Liver (tissue), 8 donors: ENCODE measurements at regions not wholly inside any gene's neighbourhood (a gene's known extent, or its start where the extent isn't known, plus 50 kb on each side); places are given as distances from the start of the nearest gene placed in this dataset.

Experiments used
- DNase-seq: peaks from one replicate; pipeline ENCODE4 v3.0.0-alpha.2; 2017; ENCODE audit warnings: low spot score
- H3K27ac ChIP-seq, 2 donors: one replicate each; pipeline ENCODE4 v1.7.0; 2013; ENCODE audit warnings: inconsistent platforms in 2 of 2, low read length in 2 of 2, control low read depth in 1 of 2, low read depth in 1 of 2, mild to moderate bottlenecking in 1 of 2
- H3K27me3 ChIP-seq, 4 donors: one replicate each; pipeline versions ENCODE4 v1.6.1 to v1.7.0; 2013; ENCODE audit warnings: low read length in 3 of 4, inconsistent platforms in 1 of 4, mild to moderate bottlenecking in 1 of 4, moderate library complexity in 1 of 4; ENCODE audit not compliant: control insufficient read depth in 4 of 4, insufficient read depth in 4 of 4
- H3K36me3 ChIP-seq, 4 donors: one replicate each; pipeline versions ENCODE4 v1.6.1 to v1.7.0; 2013; ENCODE audit warnings: low read length in 3 of 4, mild to moderate bottlenecking in 3 of 4, low read depth in 1 of 4, moderate library complexity in 1 of 4; ENCODE audit not compliant: control insufficient read depth in 4 of 4, insufficient read depth in 3 of 4
- H3K4me1 ChIP-seq, 4 donors: one replicate each; pipeline versions ENCODE4 v1.6.1 to v1.7.0; 2013; ENCODE audit warnings: low read length in 3 of 4, mild to moderate bottlenecking in 3 of 4, moderate library complexity in 1 of 4; ENCODE audit not compliant: control insufficient read depth in 4 of 4, insufficient read depth in 4 of 4
- H3K4me3 ChIP-seq, 3 donors: one replicate each; pipeline versions ENCODE4 v1.6.1 to v1.7.0; 2013; ENCODE audit warnings: low read length in 3 of 3, control low read depth in 1 of 3, low read depth in 1 of 3, mild to moderate bottlenecking in 1 of 3
- H3K9ac ChIP-seq, 2 donors: one replicate each; pipeline ENCODE4 v1.7.0; 2013; ENCODE audit warnings: low read length in 2 of 2, mild to moderate bottlenecking in 2 of 2, moderate library complexity in 2 of 2, control low read depth in 1 of 2, low read depth in 1 of 2
- H3K9me3 ChIP-seq, 4 donors: one replicate each; pipeline versions ENCODE4 v1.6.1 to v1.7.0; 2013; ENCODE audit warnings: low read length in 3 of 4; ENCODE audit not compliant: control insufficient read depth in 4 of 4
- EGR1 ChIP-seq, 2 donors: IDR thresholded peaks; 2 replicates each; pipeline ENCODE4 v1.6.1; 2016 to 2018; ENCODE audit warnings: antibody characterized with exemption in 2 of 2, low read depth in 2 of 2
- FOXA1 ChIP-seq: IDR thresholded peaks from 2 replicates; pipeline ENCODE4 v1.6.1; 2016; ENCODE audit warnings: antibody characterized with exemption
- FOXA2 ChIP-seq: IDR thresholded peaks from 2 replicates; pipeline ENCODE4 v1.6.1; 2016; ENCODE audit warnings: antibody characterized with exemption
- GABPA ChIP-seq, 2 donors: IDR thresholded peaks in 1 of 2; conservative IDR thresholded peaks in 1 of 2; 2 replicates each; pipeline ENCODE4 v1.6.1; 2016; ENCODE audit warnings: antibody characterized with exemption in 2 of 2, mild to moderate bottlenecking in 1 of 2, moderate library complexity in 1 of 2
- HNF4A ChIP-seq, 2 donors: conservative IDR thresholded peaks; 2 replicates each; pipeline ENCODE4 v1.6.1; 2016; ENCODE audit warnings: antibody characterized with exemption in 2 of 2, mild to moderate bottlenecking in 2 of 2
- HNF4G ChIP-seq: IDR thresholded peaks from 2 replicates; pipeline ENCODE4 v1.6.1; 2016; ENCODE audit warnings: antibody characterized with exemption
- JUND ChIP-seq, 2 donors: IDR thresholded peaks; 2 replicates each; pipeline ENCODE4 v1.6.1; 2016; ENCODE audit warnings: antibody characterized with exemption in 2 of 2
- NR2F2 ChIP-seq: IDR thresholded peaks from 2 replicates; pipeline ENCODE4 v1.6.1; 2016; ENCODE audit warnings: antibody characterized with exemption
- RAD21 ChIP-seq, 2 donors: IDR thresholded peaks; 2 replicates each; pipeline ENCODE4 v1.6.1; 2016; ENCODE audit warnings: antibody characterized with exemption in 2 of 2, mild to moderate bottlenecking in 2 of 2
- RXRA ChIP-seq, 2 donors: IDR thresholded peaks; 2 replicates each; pipeline ENCODE4 v1.6.1; 2017 to 2018; ENCODE audit warnings: antibody characterized with exemption in 2 of 2, mild to moderate bottlenecking in 1 of 2
- SP1 ChIP-seq: IDR thresholded peaks from 2 replicates; pipeline ENCODE4 v1.6.1; 2018; ENCODE audit warnings: antibody characterized with exemption, mild to moderate bottlenecking
- TAF1 ChIP-seq: conservative IDR thresholded peaks from 2 replicates; pipeline ENCODE4 v1.6.1; 2016; ENCODE audit warnings: antibody characterized with exemption, mild to moderate bottlenecking
- YY1 ChIP-seq: IDR thresholded peaks from 2 replicates; pipeline ENCODE4 v1.6.1; 2016; ENCODE audit warnings: antibody characterized with exemption, mild to moderate bottlenecking
- WGBS: extraction: QIAGEN DNeasy Blood & Tissue Kit; methylation state at CpG from one replicate; pipeline ENCODE4 v1.1.7; 2013; 5-methylcytosine and 5-hydroxymethylcytosine counted together
- TF ChIP-seq, protein P1 (sequence below): IDR thresholded peaks from 2 replicates; pipeline ENCODE4 v1.6.1; 2016; ENCODE audit warnings: antibody characterized with exemption
- TF ChIP-seq, protein P2 (sequence below): IDR thresholded peaks from 2 replicates; pipeline ENCODE4 v1.6.1; 2016; ENCODE audit warnings: antibody characterized with exemption
- TF ChIP-seq, protein P3 (sequence below): IDR thresholded peaks from 2 replicates; pipeline ENCODE4 v1.6.1; 2016; ENCODE audit warnings: antibody characterized with exemption
- TF ChIP-seq, protein P4 (sequence below): IDR thresholded peaks from 2 replicates; pipeline ENCODE4 v1.6.1; 2016; ENCODE audit warnings: antibody characterized with exemption, mild to moderate bottlenecking
- TF ChIP-seq, protein P5 (sequence below): fragments of 150-350 bp; IDR thresholded peaks from 2 replicates; pipeline ENCODE4 v1.5.1; 2017; ENCODE audit warnings: improper control_type of control experiment, low read depth, low read length; ENCODE audit not compliant: missing input control
- donor health status: healthy.
- donor health status: healthy.
- donor health status: healthy.
- donor health status: healthy.
- donor health status: healthy.

DNA sequence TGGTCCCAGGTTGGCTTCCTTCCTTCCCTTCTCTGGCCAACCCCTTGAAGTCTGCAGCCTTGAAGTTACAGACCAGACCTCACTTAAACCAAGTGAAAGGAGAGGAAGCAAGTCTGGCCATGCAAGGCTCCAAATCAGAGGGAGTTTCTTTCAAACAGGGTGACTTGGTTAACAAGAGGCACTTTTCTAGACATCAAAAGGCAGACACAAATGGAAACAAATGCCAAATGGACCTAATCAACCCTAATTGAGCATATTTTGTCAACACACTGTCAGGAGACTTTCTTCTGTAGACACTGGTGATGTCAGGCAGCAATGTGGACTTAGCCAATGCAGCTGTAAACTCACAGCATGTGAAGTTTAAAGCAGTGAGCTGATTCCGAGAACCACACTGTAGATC is 282.7 kb upstream of the FZD8 start:
- WGBS: 66% methylated on average over 1 of the region's 1 CpG
- Histone ChIP-seq H3K27me3 (peaks cover 0 to 2% (median 0%) of the 10 kb centered on the region in 4 donors), H3K4me1 (no peaks in the 10 kb centered on the region), H3K9me3 (no peaks in the 10 kb centered on the region), H3K36me3 (no peaks in the 10 kb centered on the region), H3K9ac (no peak overlapping the region), H3K4me3 (no peak overlapping the region), H3K27ac (no peak overlapping the region)
- DNase-seq: no peak
- TF ChIP-seq, protein P1, sequence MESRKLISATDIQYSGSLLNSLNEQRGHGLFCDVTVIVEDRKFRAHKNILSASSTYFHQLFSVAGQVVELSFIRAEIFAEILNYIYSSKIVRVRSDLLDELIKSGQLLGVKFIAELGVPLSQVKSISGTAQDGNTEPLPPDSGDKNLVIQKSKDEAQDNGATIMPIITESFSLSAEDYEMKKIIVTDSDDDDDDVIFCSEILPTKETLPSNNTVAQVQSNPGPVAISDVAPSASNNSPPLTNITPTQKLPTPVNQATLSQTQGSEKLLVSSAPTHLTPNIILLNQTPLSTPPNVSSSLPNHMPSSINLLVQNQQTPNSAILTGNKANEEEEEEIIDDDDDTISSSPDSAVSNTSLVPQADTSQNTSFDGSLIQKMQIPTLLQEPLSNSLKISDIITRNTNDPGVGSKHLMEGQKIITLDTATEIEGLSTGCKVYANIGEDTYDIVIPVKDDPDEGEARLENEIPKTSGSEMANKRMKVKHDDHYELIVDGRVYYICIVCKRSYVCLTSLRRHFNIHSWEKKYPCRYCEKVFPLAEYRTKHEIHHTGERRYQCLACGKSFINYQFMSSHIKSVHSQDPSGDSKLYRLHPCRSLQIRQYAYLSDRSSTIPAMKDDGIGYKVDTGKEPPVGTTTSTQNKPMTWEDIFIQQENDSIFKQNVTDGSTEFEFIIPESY: no peak
- TF ChIP-seq SP1 (no peak), JUND (IDR thresholded peaks at IDR 0.05) (no peak), YY1 (no peak), FOXA1 (no peak), RAD21 (IDR thresholded peaks at IDR 0.05) (no peak), NR2F2 (no peak), GABPA (IDR thresholded peaks at IDR 0.05 in 1 of 2, conservative IDR thresholded peaks at IDR 0.05 in 1 of 2) (no peak), HNF4A (conservative IDR thresholded peaks at IDR 0.05) (no peak), RXRA (IDR thresholded peaks at IDR 0.05) (no peak), EGR1 (IDR thresholded peaks at IDR 0.05; ENCODE audit: low read depth in 2 of 2) (no peak)

DNA sequence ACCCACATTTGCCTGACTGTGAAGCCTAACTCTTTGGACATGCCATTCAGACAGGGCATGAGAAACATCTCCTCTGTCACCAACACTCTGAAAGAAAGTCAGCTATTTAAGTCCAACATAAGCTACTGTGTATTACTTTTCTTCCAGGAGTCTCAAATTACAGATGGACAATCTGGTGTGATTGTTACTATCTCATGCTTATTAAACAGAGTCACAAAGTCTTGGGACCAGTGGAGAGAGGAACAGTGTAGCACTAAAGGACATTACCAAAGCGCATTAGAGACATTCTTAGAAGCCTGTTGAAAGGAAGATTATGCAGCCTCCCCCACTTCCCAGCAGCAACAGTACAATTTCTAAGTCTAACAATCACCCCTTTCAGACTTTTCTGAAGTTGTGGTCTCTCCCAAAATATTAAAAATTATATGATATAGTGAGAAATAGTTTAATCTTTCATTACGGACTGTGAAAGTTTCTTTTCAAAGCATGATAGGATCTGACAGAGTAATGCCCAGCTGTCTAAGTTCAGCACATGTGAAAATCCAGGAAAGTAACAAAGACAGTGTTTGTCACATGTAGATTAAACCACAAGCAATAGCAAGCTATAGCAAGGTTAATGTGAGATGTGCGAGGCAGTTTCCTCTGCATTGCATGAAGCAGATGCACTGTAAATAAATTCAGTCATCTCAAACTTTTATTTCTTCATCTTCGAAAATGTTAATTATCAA is 280.9 kb upstream of the FZD8 start:
- Histone ChIP-seq H3K4me3 (no peak overlapping the region), H3K27ac (no peak overlapping the region), H3K27me3 (peaks cover 0 to 2% (median 0%) of the 10 kb centered on the region in 4 donors), H3K9ac (no peak overlapping the region), H3K4me1 (no peaks in the 10 kb centered on the region), H3K9me3 (no peaks in the 10 kb centered on the region), H3K36me3 (no peaks in the 10 kb centered on the region)
- DNase-seq: no peak
- 92% methylated on average over 4 of the region's 4 CpGs for WGBS
- no peak for TF ChIP-seq FOXA1
- TF ChIP-seq GABPA (IDR thresholded peaks at IDR 0.05 in 1 of 2, conservative IDR thresholded peaks at IDR 0.05 in 1 of 2): no peak
- TF ChIP-seq, protein P2, sequence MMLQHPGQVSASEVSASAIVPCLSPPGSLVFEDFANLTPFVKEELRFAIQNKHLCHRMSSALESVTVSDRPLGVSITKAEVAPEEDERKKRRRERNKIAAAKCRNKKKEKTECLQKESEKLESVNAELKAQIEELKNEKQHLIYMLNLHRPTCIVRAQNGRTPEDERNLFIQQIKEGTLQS: no peak
- TF ChIP-seq, protein P1: no peak
- TF ChIP-seq, protein P3, sequence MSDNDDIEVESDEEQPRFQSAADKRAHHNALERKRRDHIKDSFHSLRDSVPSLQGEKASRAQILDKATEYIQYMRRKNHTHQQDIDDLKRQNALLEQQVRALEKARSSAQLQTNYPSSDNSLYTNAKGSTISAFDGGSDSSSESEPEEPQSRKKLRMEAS: no peak
- no peak for TF ChIP-seq RXRA (IDR thresholded peaks at IDR 0.05)
- no peak for TF ChIP-seq HNF4A (conservative IDR thresholded peaks at IDR 0.05)
- TF ChIP-seq RAD21 (IDR thresholded peaks at IDR 0.05): no peak
- TF ChIP-seq EGR1 (IDR thresholded peaks at IDR 0.05; ENCODE audit: low read depth in 2 of 2): no peak
- TF ChIP-seq TAF1: no peak
- TF ChIP-seq NR2F2: no peak
- TF ChIP-seq, protein P4, sequence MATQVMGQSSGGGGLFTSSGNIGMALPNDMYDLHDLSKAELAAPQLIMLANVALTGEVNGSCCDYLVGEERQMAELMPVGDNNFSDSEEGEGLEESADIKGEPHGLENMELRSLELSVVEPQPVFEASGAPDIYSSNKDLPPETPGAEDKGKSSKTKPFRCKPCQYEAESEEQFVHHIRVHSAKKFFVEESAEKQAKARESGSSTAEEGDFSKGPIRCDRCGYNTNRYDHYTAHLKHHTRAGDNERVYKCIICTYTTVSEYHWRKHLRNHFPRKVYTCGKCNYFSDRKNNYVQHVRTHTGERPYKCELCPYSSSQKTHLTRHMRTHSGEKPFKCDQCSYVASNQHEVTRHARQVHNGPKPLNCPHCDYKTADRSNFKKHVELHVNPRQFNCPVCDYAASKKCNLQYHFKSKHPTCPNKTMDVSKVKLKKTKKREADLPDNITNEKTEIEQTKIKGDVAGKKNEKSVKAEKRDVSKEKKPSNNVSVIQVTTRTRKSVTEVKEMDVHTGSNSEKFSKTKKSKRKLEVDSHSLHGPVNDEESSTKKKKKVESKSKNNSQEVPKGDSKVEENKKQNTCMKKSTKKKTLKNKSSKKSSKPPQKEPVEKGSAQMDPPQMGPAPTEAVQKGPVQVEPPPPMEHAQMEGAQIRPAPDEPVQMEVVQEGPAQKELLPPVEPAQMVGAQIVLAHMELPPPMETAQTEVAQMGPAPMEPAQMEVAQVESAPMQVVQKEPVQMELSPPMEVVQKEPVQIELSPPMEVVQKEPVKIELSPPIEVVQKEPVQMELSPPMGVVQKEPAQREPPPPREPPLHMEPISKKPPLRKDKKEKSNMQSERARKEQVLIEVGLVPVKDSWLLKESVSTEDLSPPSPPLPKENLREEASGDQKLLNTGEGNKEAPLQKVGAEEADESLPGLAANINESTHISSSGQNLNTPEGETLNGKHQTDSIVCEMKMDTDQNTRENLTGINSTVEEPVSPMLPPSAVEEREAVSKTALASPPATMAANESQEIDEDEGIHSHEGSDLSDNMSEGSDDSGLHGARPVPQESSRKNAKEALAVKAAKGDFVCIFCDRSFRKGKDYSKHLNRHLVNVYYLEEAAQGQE: no peak
- TF ChIP-seq, protein P5, sequence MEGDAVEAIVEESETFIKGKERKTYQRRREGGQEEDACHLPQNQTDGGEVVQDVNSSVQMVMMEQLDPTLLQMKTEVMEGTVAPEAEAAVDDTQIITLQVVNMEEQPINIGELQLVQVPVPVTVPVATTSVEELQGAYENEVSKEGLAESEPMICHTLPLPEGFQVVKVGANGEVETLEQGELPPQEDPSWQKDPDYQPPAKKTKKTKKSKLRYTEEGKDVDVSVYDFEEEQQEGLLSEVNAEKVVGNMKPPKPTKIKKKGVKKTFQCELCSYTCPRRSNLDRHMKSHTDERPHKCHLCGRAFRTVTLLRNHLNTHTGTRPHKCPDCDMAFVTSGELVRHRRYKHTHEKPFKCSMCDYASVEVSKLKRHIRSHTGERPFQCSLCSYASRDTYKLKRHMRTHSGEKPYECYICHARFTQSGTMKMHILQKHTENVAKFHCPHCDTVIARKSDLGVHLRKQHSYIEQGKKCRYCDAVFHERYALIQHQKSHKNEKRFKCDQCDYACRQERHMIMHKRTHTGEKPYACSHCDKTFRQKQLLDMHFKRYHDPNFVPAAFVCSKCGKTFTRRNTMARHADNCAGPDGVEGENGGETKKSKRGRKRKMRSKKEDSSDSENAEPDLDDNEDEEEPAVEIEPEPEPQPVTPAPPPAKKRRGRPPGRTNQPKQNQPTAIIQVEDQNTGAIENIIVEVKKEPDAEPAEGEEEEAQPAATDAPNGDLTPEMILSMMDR: no peak
- no peak for TF ChIP-seq SP1
- no peak for TF ChIP-seq FOXA2
- TF ChIP-seq HNF4G: no peak
- no peak for TF ChIP-seq JUND (IDR thresholded peaks at IDR 0.05)
- no peak for TF ChIP-seq YY1
